B cell (primary cell): ENCODE measurements at regions not wholly inside any gene's neighbourhood (a gene's known extent, or its start where the extent isn't known, plus 50 kb on each side); places are given as distances from the start of the nearest gene placed in this dataset.

ENCODE experiments used
- ATAC-seq: fragments of 200-7000 bp; cut with Tn5 transposase; one replicate; pipeline ENCODE4 v1.10.0; 2021; ENCODE audit warnings: low read depth, mild to moderate bottlenecking, moderate number of reproducible peaks, moderate library complexity
- CTCF ChIA-PET: fragments of 350-600 bp; sonication (Branson Sonifier 250); formaldehyde crosslinking; loops from one replicate; lab custom pipeline; 2021; ENCODE audit warnings: antibody characterized with exemption, inconsistent platforms; lab: Charles Lee
- POLR2A ChIA-PET: fragments of 350-600 bp; sonication (Branson Sonifier 250); formaldehyde crosslinking; loops from one replicate; lab custom pipeline; 2021; ENCODE audit warnings: antibody characterized with exemption; lab: Charles Lee
- DNase-seq: peaks from one replicate; pipeline ENCODE4 v3.0.0; 2013
- H2AFZ ChIP-seq: 2 replicates; pipeline ENCODE4 v1.6.1; 2012; ENCODE audit warnings: mild to moderate bottlenecking, low read depth, low read length; ENCODE audit not compliant: insufficient read depth, poor library complexity, severe bottlenecking
- H3K27ac ChIP-seq, 2 donors: 1 replicate in 1 of 2; 2 replicates in 1 of 2; pipeline ENCODE4 v1.5.1; 2012 to 2013; ENCODE audit warnings: low read length in 2 of 2, mild to moderate bottlenecking in 2 of 2, moderate library complexity in 1 of 2
- H3K27me3 ChIP-seq, 4 experiments: fragments of 200-600 bp in 1 of 4; sonication (generic) in 1 of 4; replicated peaks in 1 of 4; 1 replicate in 2 of 4; 2 replicates in 2 of 4; pipeline versions ENCODE4 v1.6.1 to v1.7.0; 2013 to 2016; ENCODE audit warnings: low read length in 3 of 4, mild to moderate bottlenecking in 2 of 4, mixed read lengths in 1 of 4, moderate library complexity in 1 of 4; ENCODE audit not compliant: insufficient read depth in 4 of 4, control insufficient read depth in 3 of 4; ENCODE audit errors: control extremely low read depth in 1 of 4
- H3K36me3 ChIP-seq, 2 experiments: replicated peaks in 1 of 2; 1 replicate in 1 of 2; 2 replicates in 1 of 2; pipeline versions ENCODE4 v1.6.1 to v1.7.1; 2013; ENCODE audit warnings: low read length in 1 of 2; ENCODE audit not compliant: insufficient read depth in 2 of 2, control insufficient read depth in 1 of 2; ENCODE audit errors: control extremely low read depth in 1 of 2, extremely low read depth in 1 of 2
- H3K4me1 ChIP-seq, 2 donors: fragments of 200-600 bp in 1 of 2; sonication (generic) in 1 of 2; 1 replicate in 1 of 2; 2 replicates in 1 of 2; pipeline versions ENCODE4 v1.5.1 to v1.6.1; 2013 to 2017; ENCODE audit warnings: low read length in 2 of 2; ENCODE audit not compliant: control insufficient read depth in 2 of 2, insufficient read depth in 2 of 2
- H3K4me2 ChIP-seq: replicated peaks from 2 replicates; pipeline ENCODE3; 2012; ENCODE audit warnings: mild to moderate bottlenecking, low read depth, low read length; ENCODE audit not compliant: poor library complexity, severe bottlenecking
- H3K4me3 ChIP-seq, 5 experiments: fragments of 200-600 bp in 1 of 5; sonication (generic) in 1 of 5; 1 replicate in 3 of 5; 2 replicates in 2 of 5; pipeline versions ENCODE4 v1.5.1 to v1.7.0; 2011 to 2016; ENCODE audit warnings: low read length in 4 of 5, mild to moderate bottlenecking in 4 of 5, low read depth in 2 of 5, control low read depth in 1 of 5, moderate library complexity in 1 of 5; ENCODE audit not compliant: insufficient read depth in 1 of 5; ENCODE audit errors: control extremely low read depth in 1 of 5, extremely low read depth in 1 of 5
- H3K79me2 ChIP-seq: fragments of 200-600 bp; sonication (generic); one replicate; pipeline ENCODE4 v1.6.0; 2016; ENCODE audit warnings: low read length; ENCODE audit not compliant: control insufficient read depth, insufficient read depth
- H3K9ac ChIP-seq: fragments of 200-600 bp; sonication (generic); 2 replicates; pipeline ENCODE4 v1.6.1; 2017; ENCODE audit warnings: mild to moderate bottlenecking, low read length, moderate library complexity
- H3K9me3 ChIP-seq, 3 donors: one replicate each; pipeline versions ENCODE4 v1.6.1 to v1.7.1; 2013; ENCODE audit warnings: low read length in 2 of 3; ENCODE audit not compliant: control insufficient read depth in 2 of 3, insufficient read depth in 1 of 3; ENCODE audit errors: control extremely low read depth in 1 of 3
- H4K20me1 ChIP-seq: 2 replicates; pipeline ENCODE4 v1.6.0; 2012; ENCODE audit warnings: mild to moderate bottlenecking, low read length; ENCODE audit not compliant: insufficient read depth, control insufficient read depth, poor library complexity, severe bottlenecking
- H3K27ac Mint-ChIP-seq: one replicate; pipeline ENCODE4 v1.8.0; 2021; ENCODE audit warnings: mixed read lengths
- H3K27me3 Mint-ChIP-seq: one replicate; pipeline ENCODE4 v1.8.0; 2021; ENCODE audit warnings: mixed read lengths
- H3K4me1 Mint-ChIP-seq: one replicate; pipeline ENCODE4 v1.8.0; 2021; ENCODE audit warnings: mixed read lengths
- H3K4me3 Mint-ChIP-seq: one replicate; pipeline ENCODE4 v1.8.0; 2021; ENCODE audit warnings: mixed read lengths
- H3K9me3 Mint-ChIP-seq: one replicate; pipeline ENCODE4 v1.8.0; 2022; ENCODE audit warnings: mixed read lengths; ENCODE audit not compliant: insufficient read depth
- EZH2 ChIP-seq: IDR thresholded peaks from 2 replicates; pipeline ENCODE4 v1.6.1; 2012; ENCODE audit warnings: borderline replicate concordance, low read depth, mild to moderate bottlenecking, moderate library complexity, low read length; ENCODE audit not compliant: insufficient read depth, poor library complexity, severe bottlenecking
- WGBS: methylation state at CpG from one replicate; pipeline ENCODE4 v1.1.5; 2013; ENCODE audit warnings: missing lambda C conversion rate; ENCODE audit not compliant: insufficient coverage; 5-methylcytosine and 5-hydroxymethylcytosine counted together
- intact Hi-C: fragments of 100-400 bp; cut with micrococcal nuclease; formaldehyde crosslinking; loops from one replicate; pipeline ENCODE4 v1.10.0; 2022
- TF ChIP-seq, protein P1 (sequence below): fragments of 200-600 bp; IDR thresholded peaks from one replicate; pipeline ENCODE4 v1.8.0; 2022; ENCODE audit warnings: antibody characterized with exemption, mild to moderate bottlenecking

GRCh38 chr3:70811880-70812279 is 499.4 kb upstream of the MDFIC2 start:
- Mint-ChIP-seq H3K27me3 (peaks cover 9% of the 10 kb centered on the region), H3K27ac (no peak overlapping the region), H3K9me3 (no peaks in the 10 kb centered on the region), H3K4me3 (no peak overlapping the region), H3K4me1 (no peaks in the 10 kb centered on the region)
- no peak for ATAC-seq
- Histone ChIP-seq H3K27me3 (peaks cover 0 to 4% (median 0%) of the 10 kb centered on the region in 4 experiments), H3K4me2 (no peak overlapping the region), H3K79me2 (no peaks in the 10 kb centered on the region), H3K27ac (no peak overlapping the region), H3K4me3 (no peak overlapping the region), H3K4me1 (no peaks in the 10 kb centered on the region), H3K36me3 (no peaks in the 10 kb centered on the region), H3K9me3 (peaks cover 0 to 5% (median 3%) of the 10 kb centered on the region in 3 donors), H2AFZ (no peak overlapping the region), H4K20me1 (no peaks in the 10 kb centered on the region), H3K9ac (no peak overlapping the region)
- no peak for TF ChIP-seq EZH2
- TF ChIP-seq, protein P1, sequence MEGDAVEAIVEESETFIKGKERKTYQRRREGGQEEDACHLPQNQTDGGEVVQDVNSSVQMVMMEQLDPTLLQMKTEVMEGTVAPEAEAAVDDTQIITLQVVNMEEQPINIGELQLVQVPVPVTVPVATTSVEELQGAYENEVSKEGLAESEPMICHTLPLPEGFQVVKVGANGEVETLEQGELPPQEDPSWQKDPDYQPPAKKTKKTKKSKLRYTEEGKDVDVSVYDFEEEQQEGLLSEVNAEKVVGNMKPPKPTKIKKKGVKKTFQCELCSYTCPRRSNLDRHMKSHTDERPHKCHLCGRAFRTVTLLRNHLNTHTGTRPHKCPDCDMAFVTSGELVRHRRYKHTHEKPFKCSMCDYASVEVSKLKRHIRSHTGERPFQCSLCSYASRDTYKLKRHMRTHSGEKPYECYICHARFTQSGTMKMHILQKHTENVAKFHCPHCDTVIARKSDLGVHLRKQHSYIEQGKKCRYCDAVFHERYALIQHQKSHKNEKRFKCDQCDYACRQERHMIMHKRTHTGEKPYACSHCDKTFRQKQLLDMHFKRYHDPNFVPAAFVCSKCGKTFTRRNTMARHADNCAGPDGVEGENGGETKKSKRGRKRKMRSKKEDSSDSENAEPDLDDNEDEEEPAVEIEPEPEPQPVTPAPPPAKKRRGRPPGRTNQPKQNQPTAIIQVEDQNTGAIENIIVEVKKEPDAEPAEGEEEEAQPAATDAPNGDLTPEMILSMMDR = no peak
- intact Hi-C loops = no loop called here
- DNase-seq = no peak
- no CpG with 5 or more reads among the region's 2 CpGs for WGBS
- ChIA-PET POLR2A (no interaction called here), CTCF (no interaction called here)

DNA sequence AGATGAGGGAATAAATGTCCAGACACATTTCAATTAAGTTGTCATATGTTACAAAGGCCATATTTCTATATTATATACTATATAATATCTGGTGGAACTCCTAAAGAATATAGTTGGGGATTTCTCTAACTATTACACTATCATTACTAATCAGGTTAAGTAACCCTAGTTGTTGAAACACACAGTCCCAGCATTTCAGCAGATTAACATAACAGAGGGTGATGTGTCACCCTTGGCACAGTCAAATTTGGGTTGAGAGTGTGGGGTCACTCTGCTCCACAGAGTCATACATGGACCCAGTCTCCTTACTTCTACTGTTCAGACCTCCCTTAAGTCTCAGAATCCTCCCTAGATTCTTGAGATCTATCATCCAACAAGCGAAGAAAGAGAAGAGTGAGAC is 496.4 kb upstream of the MDFIC2 start:
- H2AFZ ChIP-seq = no peak overlapping the region
- intact Hi-C loops = no loop called here
- H3K27me3 ChIP-seq = no peaks in the 10 kb centered on the region
- no peaks in the 10 kb centered on the region for H3K9me3 Mint-ChIP-seq
- H3K4me3 ChIP-seq = no peak overlapping the region
- H3K4me1 Mint-ChIP-seq = no peaks in the 10 kb centered on the region
- no peak overlapping the region for H3K9ac ChIP-seq
- no peak overlapping the region for H3K4me2 ChIP-seq
- no peak overlapping the region for H3K27ac ChIP-seq
- H3K36me3 ChIP-seq = no peaks in the 10 kb centered on the region
- DNase-seq (no peak), ATAC-seq (no peak)
- no peak overlapping the region for H3K27ac Mint-ChIP-seq
- H3K4me1 ChIP-seq = no peaks in the 10 kb centered on the region
- peaks cover 21% of the 10 kb centered on the region for H3K27me3 Mint-ChIP-seq
- no peak for TF ChIP-seq EZH2
- TF ChIP-seq, protein P1 = no peak
- no peaks in the 10 kb centered on the region for H3K9me3 ChIP-seq
- H3K79me2 ChIP-seq = no peaks in the 10 kb centered on the region
- POLR2A ChIA-PET = no interaction called here
- WGBS = no CpG with 5 or more reads among the region's 1 CpG
- H4K20me1 ChIP-seq = no peaks in the 10 kb centered on the region
- no peak overlapping the region for H3K4me3 Mint-ChIP-seq
- CTCF ChIA-PET = no interaction called here
